ENCODE measurements at regions not wholly inside any gene's neighbourhood (a gene's known extent, or its start where the extent isn't known, plus 50 kb on each side); places are given as distances from the start of the nearest gene placed in this dataset.

- TF ChIP-seq, protein P1, sequence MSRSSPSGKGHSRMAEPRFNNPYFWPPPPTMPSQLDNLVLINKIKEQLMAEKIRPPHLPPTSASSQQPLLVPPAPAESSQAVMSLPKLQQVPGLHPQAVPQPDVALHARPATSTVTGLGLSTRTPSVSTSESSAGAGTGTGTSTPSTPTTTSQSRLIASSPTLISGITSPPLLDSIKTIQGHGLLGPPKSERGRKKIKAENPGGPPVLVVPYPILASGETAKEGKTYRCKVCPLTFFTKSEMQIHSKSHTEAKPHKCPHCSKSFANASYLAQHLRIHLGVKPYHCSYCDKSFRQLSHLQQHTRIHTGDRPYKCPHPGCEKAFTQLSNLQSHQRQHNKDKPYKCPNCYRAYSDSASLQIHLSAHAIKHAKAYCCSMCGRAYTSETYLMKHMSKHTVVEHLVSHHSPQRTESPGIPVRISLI (tag by site-specific recombination; IDR thresholded peaks at IDR 0.05) = no peak
- TF ChIP-seq ZSCAN16 (tag by site-specific recombination; IDR thresholded peaks at IDR 0.05) (no peak), ZNF580 (tag by site-specific recombination; IDR thresholded peaks at IDR 0.05) (no peak), CTCF (tag by site-specific recombination; IDR thresholded peaks at IDR 0.05) (no peak)
These were observed 196.7 kb downstream of the SREK1 start for GRCh38 chr5:66340786-66341185.
